BJ (cell line): ENCODE measurements at regions not wholly inside any gene's neighbourhood (a gene's known extent, or its start where the extent isn't known, plus 50 kb on each side); places are given as distances from the start of the nearest gene placed in this dataset.

Experiments
- CTCF ChIA-PET: fragments of 350-600 bp; formaldehyde crosslinking; extraction: SDS; loops from one replicate; lab custom pipeline; 2021; ENCODE audit warnings: antibody characterized with exemption, inconsistent platforms; lab: Yijun Ruan, JAX
- POLR2A ChIA-PET: fragments of 300-600 bp; sonication (Branson Sonifier 250); formaldehyde crosslinking; extraction: SDS; loops from one replicate; lab custom pipeline; 2021; ENCODE audit warnings: antibody characterized with exemption; lab: Charles Lee
- DNase-seq: peaks from one replicate; pipeline ENCODE4 v3.0.0-alpha.2; 2011; ENCODE audit warnings: low read depth
- H3K27me3 ChIP-seq: 2 replicates; pipeline ENCODE4 v1.6.0; 2011; ENCODE audit warnings: low read length; ENCODE audit not compliant: control insufficient read depth, insufficient read depth
- H3K36me3 ChIP-seq: 2 replicates; pipeline ENCODE4 v1.5.1; 2011; ENCODE audit warnings: low read length; ENCODE audit not compliant: control insufficient read depth, insufficient read depth
- H3K4me3 ChIP-seq: 2 replicates; pipeline ENCODE4 v1.5.1; 2011; ENCODE audit warnings: low read depth, mild to moderate bottlenecking, control low read depth, low read length
- TF ChIP-seq, protein P1 (sequence below): IDR thresholded peaks from 2 replicates; pipeline ENCODE4 v1.5.1; 2011; ENCODE audit warnings: low read depth, mild to moderate bottlenecking, control low read depth, inconsistent platforms, low read length, moderate library complexity; ENCODE audit not compliant: insufficient read depth

DNA sequence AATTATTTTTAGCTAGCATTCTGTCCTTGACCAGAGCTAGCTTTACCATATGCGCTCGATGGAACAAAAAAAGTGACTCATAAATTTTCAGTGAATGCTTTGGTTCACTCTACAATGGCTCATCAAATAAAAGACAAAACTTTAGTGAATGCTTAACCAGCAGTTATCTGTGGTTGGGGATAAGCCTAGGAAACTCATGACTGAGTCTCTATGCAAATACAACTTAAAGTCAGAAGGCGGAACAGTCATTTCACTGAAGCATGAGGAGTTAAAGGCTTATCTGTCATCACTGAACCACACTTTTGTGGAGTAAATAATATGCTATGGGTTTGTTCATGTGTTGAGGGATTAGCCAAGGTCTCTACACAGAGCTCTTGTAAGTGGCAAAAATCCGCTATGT lies 308.4 kb downstream of the SQOR start:
- Histone ChIP-seq H3K4me3 (no peak overlapping the region), H3K27me3 (no peaks in the 10 kb centered on the region), H3K36me3 (no peaks in the 10 kb centered on the region)
- no peak for DNase-seq
- CTCF ChIA-PET: no interaction called here
- POLR2A ChIA-PET: no interaction called here
- TF ChIP-seq, protein P1, sequence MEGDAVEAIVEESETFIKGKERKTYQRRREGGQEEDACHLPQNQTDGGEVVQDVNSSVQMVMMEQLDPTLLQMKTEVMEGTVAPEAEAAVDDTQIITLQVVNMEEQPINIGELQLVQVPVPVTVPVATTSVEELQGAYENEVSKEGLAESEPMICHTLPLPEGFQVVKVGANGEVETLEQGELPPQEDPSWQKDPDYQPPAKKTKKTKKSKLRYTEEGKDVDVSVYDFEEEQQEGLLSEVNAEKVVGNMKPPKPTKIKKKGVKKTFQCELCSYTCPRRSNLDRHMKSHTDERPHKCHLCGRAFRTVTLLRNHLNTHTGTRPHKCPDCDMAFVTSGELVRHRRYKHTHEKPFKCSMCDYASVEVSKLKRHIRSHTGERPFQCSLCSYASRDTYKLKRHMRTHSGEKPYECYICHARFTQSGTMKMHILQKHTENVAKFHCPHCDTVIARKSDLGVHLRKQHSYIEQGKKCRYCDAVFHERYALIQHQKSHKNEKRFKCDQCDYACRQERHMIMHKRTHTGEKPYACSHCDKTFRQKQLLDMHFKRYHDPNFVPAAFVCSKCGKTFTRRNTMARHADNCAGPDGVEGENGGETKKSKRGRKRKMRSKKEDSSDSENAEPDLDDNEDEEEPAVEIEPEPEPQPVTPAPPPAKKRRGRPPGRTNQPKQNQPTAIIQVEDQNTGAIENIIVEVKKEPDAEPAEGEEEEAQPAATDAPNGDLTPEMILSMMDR: no peak

DNA sequence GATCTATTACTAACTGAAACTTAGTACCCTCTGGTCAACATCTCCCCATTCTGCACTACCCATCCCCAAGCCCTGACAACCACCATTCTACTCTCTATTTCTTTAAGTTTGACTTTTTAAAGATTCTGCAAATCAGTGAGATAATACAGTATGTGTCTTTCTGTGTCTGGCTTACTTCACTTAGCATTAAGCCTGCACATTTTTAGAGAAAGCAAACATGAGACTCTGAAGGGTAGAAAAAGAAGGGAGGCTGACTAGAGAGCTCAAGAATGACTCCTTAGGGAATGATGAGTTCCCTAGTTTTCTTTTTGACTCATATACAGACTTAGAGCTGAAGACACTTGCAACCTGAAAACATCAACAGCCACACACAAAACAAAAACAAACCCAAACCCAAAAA lies 311.3 kb downstream of the SQOR start:
- ChIA-PET CTCF (no interaction called here), POLR2A (no interaction called here)
- no peak overlapping the region for H3K4me3 ChIP-seq
- H3K27me3 ChIP-seq: no peaks in the 10 kb centered on the region
- TF ChIP-seq, protein P1: no peak
- no peaks in the 10 kb centered on the region for H3K36me3 ChIP-seq
- DNase-seq: no peak

DNA sequence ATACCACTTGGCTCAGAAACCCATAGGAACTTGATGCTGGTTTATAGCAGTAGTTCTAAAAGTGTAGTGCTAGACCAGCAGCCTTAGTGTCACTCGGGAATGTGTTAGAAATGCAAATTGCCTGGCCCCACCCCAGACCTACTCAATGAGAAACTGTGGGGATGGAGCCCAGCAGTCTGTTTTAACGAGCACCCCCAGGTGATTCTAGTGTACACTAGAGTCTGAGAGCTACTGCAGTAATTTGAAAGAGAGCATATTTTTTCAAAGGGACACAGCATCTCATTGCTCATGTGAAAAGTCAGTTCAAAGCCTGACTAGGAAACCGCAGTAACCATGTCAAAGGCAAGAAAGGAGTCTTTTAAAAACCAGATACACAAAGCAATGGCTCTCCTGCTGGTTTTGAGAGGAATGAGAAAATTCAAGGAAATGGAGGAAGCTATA lies 313.4 kb downstream of the SQOR start:
- POLR2A ChIA-PET: no interaction called here
- Histone ChIP-seq H3K36me3 (no peaks in the 10 kb centered on the region), H3K4me3 (no peak overlapping the region), H3K27me3 (no peaks in the 10 kb centered on the region)
- no peak for DNase-seq
- CTCF ChIA-PET: no interaction called here
- TF ChIP-seq, protein P1: no peak

DNA sequence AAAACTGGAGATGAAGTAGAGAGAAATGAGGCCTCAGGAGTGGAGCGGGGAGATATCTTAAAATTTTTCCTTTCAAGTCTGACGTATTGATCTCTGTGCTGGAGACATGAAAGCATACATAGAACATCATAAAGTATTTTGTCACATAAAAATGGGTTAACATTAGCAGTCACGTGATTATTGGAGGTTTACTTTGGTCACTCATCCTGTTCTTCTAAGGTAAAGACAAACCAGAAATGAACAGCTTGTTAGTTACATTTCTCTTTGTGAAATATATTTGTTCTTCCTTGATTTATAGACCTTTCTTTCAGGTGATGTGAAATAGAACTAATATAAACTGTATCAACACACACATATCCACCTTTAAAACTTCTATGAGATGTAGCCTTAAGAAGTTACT lies 324.1 kb downstream of the SQOR start:
- CTCF ChIA-PET: no interaction called here
- Histone ChIP-seq H3K4me3 (no peak overlapping the region), H3K36me3 (no peaks in the 10 kb centered on the region), H3K27me3 (no peaks in the 10 kb centered on the region)
- no peak for DNase-seq
- TF ChIP-seq, protein P1: no peak
- POLR2A ChIA-PET: no interaction called here

DNA sequence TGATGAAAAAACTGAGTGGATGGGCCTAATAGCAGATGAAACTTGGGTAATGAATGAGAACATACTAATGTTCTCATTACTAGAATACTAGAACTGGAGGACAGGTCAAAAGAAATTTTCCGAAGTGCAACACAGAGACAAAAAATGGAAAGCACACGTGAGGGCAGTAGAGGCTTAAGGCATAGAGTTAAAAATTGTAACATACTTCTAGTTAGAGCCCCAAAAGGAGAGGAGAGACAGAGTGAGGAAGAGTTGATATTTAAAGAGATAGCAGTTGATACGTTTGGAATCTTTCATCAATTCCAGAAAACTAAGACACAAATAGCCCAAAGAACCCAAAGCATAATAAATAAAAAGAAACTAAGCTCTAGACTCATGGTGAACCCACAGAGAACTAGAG lies 327.9 kb downstream of the SQOR start:
- H3K4me3 ChIP-seq: no peak overlapping the region
- TF ChIP-seq, protein P1: no peak
- H3K27me3 ChIP-seq: no peaks in the 10 kb centered on the region
- H3K36me3 ChIP-seq: no peaks in the 10 kb centered on the region
- no peak for DNase-seq
- ChIA-PET CTCF (no interaction called here), POLR2A (no interaction called here)
